ENCODE measurements at regions not wholly inside any gene's neighbourhood (a gene's known extent, or its start where the extent isn't known, plus 50 kb on each side); places are given as distances from the start of the nearest gene placed in this dataset.

DNA sequence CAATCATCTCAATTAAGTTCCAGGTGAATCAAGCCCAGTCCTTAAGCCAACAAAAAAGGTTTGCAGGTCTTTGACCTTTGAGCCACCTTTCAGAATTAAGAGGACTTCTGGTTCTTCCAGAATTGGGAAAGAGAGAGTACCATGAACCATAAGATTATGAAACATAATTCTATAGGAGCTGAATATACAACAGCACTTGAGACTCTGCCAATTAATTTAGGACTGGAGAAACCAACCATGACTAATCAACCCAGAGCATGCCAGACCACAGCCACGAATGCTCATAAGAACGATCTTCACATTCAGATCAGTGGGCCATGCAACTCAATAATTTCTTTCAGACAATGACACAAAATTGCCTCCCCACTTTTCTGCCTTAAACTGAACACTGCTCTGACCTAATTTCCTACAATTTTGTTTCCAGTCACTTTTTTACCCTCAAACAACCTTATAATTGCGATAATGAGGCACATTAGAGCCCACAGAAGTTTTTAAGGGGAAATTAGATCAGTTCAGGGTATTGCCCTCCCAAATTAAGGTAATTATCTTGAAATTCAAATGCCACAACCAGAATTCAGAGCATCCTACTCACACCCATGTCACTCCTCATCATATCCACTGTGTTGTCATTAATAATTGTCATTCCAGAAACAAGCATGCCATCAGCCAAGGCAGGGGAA lies 213.4 kb downstream of the ATPSCKMT start (continued):
- TF ChIP-seq CREB1 (IDR thresholded peaks at IDR 0.05) (no peak), CHD2 (IDR thresholded peaks at IDR 0.05; ENCODE audit: low read length) (no peak), SRF (IDR thresholded peaks at IDR 0.05; ENCODE audit: low read depth, low read length) (no peak), HDAC6 (IDR thresholded peaks at IDR 0.05; ENCODE audit: low read depth, low read length) (no peak)
